NCI-H345 treated with DMSO at 0.1 percent for 48 hours (cell line): ENCODE measurements at regions not wholly inside any gene's neighbourhood (a gene's known extent, or its start where the extent isn't known, plus 50 kb on each side); places are given as distances from the start of the nearest gene placed in this dataset.

Source experiments
- DNase-seq: peaks from one replicate; lab custom pipeline; 2025; ENCODE audit not compliant: unreplicated experiment; lab: John Stamatoyannopoulos, UW

DNA sequence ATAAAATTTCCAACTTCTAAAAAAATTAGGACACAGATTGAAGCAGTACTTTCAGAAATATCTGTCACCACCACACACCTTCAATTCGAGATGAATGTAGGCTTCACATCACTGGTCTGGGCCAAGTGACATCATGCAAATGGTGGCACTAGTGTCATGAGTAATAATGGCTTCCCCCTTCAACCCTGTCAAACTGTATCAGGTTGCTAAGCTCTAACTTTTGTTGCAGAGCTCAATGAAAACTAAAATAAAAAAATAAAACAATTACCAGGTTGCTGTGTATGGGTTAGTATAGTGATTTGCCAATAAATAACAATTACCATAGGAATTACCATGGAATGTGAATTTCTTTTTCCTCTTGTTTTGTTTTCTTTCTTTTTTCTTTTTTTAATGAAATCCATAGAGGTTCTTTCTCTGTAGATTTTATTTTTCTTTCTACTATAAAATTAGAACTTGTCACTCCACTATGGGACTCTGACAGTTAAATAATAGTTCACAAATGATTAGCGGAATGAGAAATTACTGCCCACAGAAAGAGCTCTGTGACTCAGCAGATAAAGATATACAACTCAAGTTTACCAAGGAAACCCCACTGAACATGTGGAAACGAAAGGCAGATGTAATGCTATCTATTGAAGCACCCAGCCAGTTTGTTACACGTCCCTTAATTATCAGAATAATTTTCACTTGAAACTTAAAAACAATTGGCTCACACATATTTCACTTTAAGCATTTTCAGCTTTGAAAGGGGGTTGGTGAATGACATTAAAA, 783.8 kb upstream of the WWC1 start:
- no peak for DNase-seq

DNA sequence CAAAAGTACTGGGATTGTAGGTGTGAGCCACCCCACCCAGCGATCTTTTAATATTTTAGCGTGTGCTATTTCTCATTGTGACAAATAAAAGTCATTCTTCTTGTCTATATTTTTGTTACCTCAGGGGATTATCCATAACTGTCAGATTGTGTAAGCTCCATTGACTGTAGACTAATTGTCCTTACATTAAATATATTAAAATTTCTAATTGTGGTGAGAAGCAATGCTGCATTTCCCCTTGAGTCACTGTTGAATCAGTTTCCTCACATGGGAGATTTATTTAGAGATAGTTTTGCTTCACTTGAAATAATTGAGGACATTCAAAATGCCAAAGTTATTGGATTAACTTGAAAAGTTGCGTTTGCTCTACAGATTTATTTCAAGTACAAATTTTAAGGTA, 782.4 kb upstream of the WWC1 start:
- DNase-seq: no peak

DNA sequence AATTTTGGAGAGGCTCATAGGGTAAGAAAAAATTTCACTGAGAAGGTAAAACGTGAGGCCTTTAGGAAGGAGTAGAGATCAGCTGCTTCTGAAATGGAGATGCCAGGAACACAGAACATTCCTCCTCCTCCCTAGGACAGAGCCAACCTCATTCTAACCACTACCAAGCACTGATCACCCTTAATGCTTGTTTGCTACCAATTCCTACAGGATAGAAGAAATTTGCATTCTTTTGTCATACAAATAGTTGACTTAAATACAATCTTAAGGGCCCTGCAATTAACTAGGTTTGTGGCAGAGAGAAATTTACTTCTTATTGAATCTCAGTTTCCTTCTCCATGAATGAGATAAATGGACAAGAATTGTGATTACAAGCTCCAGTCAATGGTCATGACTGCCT, 780.2 kb upstream of the WWC1 start:
- no peak for DNase-seq

DNA sequence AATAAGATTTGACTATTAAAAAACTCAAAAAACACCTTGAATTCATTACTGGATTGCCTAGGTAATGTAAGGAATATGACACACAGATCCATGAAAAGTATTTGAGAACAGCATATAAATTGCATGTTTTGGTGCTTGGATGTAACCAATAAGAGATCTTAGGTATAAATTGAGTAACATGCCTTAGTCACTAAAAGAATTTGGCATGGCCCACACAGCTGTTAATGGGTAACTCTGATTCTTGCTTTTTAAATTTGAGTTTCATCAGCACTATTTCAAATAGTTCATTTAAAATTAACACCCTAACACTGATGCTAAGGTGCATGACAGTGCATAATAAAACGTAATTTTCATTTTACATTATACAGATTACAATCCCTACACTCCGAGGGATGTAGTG, 779.3 kb upstream of the WWC1 start:
- DNase-seq: no peak

GRCh38 chr5:167513381-167513780, 778.1 kb upstream of the WWC1 start:
- no peak for DNase-seq

DNA sequence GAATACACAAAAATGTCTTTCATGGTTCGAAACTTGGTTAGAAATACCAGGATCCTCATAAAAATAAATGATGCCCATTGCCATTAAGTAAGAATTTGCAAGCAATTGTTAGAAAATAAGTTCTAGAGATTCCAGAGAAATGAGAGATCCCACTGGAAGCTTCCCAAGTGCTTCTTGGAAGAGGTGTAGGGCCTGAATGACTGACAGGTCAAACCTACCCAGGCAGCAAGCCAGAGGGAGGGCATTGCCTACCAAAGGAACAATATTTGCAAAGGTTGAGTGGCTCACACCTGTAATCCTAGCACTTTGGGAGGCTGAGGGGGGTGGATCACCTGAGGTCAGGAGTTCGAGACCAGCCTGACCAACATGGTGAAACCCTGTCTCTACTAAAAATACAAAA, 777.0 kb upstream of the WWC1 start:
- DNase-seq: no peak

GRCh38 chr5:167525004-167525403, 766.4 kb upstream of the WWC1 start:
- no peak for DNase-seq

DNA sequence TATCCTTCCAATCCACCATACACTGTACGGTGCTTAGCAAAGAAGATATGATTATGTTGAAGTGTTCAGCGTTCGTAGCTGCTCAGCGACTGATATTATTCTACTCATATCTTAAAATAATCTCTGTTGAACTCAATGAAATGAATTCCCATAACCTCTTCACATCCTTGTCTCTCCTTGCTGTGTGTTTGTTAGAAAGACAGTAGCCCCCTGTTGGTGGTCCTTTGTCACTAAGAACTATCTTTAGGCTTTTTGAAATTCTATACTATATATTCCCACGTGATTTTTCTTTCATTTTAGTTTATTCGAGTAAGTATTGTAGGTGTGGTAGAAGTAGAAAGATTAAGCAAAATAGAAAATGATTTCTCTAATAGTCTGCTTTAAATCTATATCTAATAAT, 762.8 kb upstream of the WWC1 start:
- no peak for DNase-seq

- no peak for DNase-seq
Measured at GRCh38 chr5:167530548-167530947, 760.9 kb upstream of the WWC1 start.

- no peak for DNase-seq
Measured at GRCh38 chr5:167533814-167534795, 757.3 kb upstream of the WWC1 start.

DNA sequence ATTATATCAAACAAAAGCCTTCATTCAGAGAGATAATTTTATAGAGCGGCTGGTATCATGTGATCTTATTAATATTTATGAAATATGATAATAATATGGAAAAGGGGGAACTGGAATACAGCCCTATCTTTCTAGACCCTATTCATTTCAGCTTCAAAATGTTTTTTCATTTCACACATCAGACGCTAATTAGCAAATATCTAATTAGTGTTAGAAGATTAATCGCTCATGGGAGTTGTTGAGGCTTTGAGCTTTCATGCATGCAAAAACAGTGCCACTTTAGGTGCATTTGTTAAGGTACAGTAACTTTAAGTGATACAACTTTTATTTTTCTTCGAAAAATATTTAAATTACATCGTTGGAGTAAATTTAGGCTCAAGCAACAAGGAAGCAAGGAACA, 751.7 kb upstream of the WWC1 start:
- DNase-seq: no peak

GRCh38 chr5:167546270-167546669, 745.2 kb upstream of the WWC1 start:
- DNase-seq: no peak

GRCh38 chr5:167552356-167552755, 739.1 kb upstream of the WWC1 start:
- DNase-seq: no peak

- DNase-seq: no peak
Measured at GRCh38 chr5:167553511-167553910, 737.9 kb upstream of the WWC1 start.

- no peak for DNase-seq
Measured at GRCh38 chr5:167554564-167555290, 736.7 kb upstream of the WWC1 start.

DNA sequence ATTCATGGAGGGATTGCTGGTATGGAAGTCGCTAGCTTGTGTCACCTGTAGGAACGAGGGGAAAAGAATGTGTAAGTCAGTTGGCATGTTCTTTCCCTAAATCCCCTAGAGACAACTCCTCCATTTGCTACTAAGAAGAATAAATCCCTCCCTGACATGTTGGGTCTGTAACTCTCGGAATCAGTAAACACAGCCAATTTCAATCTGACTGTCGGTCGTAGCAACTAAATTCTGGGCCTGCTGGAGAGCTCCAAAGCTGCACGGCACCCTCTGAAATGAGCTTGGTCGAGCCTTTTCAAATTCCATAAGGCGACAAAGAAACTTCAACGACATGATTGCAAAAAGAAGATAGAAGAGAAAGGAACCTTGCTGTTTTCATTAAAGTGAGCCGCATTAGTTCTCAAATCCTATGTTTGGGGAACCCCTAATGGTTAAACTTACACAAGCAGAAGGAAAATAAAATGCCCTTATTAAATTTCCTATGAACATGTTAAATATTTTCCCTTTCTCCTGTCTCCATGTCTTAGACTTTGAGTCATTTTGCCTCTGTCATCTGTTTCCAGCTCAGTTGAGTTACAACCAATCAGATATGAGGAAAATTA, 735.8 kb upstream of the WWC1 start:
- no peak for DNase-seq

DNA sequence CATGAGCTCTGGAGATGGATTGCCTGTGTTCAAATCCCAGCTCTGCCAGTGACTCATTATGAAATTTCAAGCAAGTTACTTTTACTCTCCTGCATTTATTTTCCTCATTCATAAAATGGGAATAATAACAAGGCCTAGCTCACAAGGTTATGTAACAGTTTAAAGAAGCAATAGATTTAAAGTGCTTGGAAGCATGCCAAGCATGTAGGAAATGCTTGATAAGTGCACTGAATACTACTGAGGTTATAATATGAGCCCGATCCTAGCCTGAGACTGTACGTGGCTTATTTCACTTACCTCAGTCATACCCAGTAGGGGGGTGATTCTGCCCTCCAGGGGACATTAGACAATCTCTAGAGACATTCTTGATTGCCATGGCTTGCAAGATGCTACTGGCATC, 734.1 kb upstream of the WWC1 start:
- no peak for DNase-seq

DNA sequence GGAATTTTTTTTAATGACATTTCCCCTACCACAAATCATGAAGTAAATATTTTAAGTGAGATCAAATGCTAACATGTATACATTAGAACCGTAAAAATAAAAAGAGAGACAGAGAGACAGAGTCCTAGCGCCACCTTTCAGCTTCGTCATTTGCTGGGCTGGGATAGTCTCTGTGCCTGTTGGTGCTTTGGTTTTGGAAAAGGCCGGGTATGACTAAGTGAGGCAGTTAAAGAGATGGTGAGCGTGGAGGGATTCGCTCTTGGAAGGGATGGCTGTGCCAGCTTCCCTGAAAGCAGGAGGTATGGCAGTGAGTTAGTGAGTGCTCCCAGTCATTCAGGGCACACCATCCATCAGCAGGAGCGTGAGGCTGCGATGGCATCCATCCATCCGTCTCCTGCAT, 729.6 kb upstream of the WWC1 start:
- DNase-seq: no peak

- no peak for DNase-seq
Measured at GRCh38 chr5:167564275-167564674, 727.2 kb upstream of the WWC1 start.

DNA sequence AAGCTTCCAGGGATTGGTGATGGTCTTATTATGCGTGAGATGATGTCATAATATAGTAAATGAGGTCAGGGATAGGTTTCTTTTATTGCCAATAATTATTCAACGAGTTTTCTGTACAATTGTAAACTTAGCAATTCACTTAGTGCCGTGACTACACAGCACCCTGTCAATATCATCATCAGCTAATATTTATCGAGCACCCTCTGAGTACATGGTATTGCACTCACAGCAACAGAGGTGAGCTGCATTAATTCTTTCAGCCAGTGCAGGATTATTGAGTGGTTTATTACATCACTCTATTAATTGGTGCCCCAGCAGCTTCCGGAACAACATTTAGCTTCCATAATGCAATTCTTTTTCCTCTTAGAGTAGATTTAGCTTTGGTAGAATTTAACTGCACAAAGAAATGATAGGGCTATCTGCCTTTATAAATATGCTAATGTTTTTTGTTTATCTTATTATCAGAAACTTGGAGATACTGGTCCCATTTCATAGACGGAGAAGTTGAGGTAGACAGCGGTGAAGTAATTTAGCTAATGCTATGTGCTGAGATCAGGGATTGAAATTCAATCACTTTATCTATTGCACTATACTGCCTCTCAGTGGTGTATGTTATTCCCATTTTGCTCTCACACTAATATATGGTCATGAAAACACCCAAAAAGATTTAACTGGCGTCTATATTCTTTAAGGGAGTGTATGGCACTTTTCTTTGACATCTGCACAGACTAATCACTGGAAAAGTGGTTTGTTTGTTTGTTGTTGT, 726.1 kb upstream of the WWC1 start:
- no peak for DNase-seq
